SW480 (cell line): ENCODE measurements at regions not wholly inside any gene's neighbourhood (a gene's known extent, or its start where the extent isn't known, plus 50 kb on each side); places are given as distances from the start of the nearest gene placed in this dataset.
"Not testable (repeated sequence)": the region's sequence is repeated elsewhere in the genome, so short reads cannot be mapped to it uniquely, and the experiment has no call there.

Experiments
- DNase-seq: peaks from one replicate; pipeline ENCODE4 v3.0.0-alpha.2; 2016; ENCODE audit warnings: low spot score

- no peak for DNase-seq
Observed at GRCh38 chr18:10354241-10354811, 100.1 kb upstream of the APCDD1 start.

GRCh38 chr18:10354890-10355289 lies 99.5 kb upstream of the APCDD1 start:
- DNase-seq, result no peak

GRCh38 chr18:10356999-10357398 lies 97.4 kb upstream of the APCDD1 start:
- DNase-seq, result not testable (repeated sequence)

- DNase-seq, result no peak
Observed at GRCh38 chr18:10361660-10362059, 92.8 kb upstream of the APCDD1 start.

- DNase-seq, result no peak
Observed at GRCh38 chr18:10365021-10365500, 89.4 kb upstream of the APCDD1 start.

GRCh38 chr18:10365901-10366300 lies 88.5 kb upstream of the APCDD1 start:
- no peak for DNase-seq

- no peak for DNase-seq
Observed at GRCh38 chr18:10367836-10368235, 86.6 kb upstream of the APCDD1 start.

GRCh38 chr18:10368456-10369453 lies 85.7 kb upstream of the APCDD1 start:
- no peak for DNase-seq

GRCh38 chr18:10370716-10371115 lies 83.7 kb upstream of the APCDD1 start:
- no peak for DNase-seq

- no peak for DNase-seq
Observed at GRCh38 chr18:10371165-10371564, 83.3 kb upstream of the APCDD1 start.

GRCh38 chr18:10374195-10374594 lies 80.2 kb upstream of the APCDD1 start:
- no peak for DNase-seq

GRCh38 chr18:10374636-10375293 lies 79.7 kb upstream of the APCDD1 start:
- DNase-seq, result peak; percentile 23

- no peak for DNase-seq
Observed at GRCh38 chr18:10376731-10377130, 77.7 kb upstream of the APCDD1 start.

GRCh38 chr18:10377956-10378355 lies 76.5 kb upstream of the APCDD1 start:
- no peak for DNase-seq

- DNase-seq, result no peak
Observed at GRCh38 chr18:10378688-10379420, 75.6 kb upstream of the APCDD1 start.

GRCh38 chr18:10379522-10379921 lies 74.9 kb upstream of the APCDD1 start:
- no peak for DNase-seq

- DNase-seq, result no peak
Observed at GRCh38 chr18:10381516-10381915, 72.9 kb upstream of the APCDD1 start.

- peak; percentile 57 for DNase-seq
Observed at GRCh38 chr18:10381951-10382350, 72.5 kb upstream of the APCDD1 start.

GRCh38 chr18:10386049-10386448 lies 68.4 kb upstream of the APCDD1 start:
- DNase-seq, result no peak

- no peak for DNase-seq
Observed at GRCh38 chr18:10386956-10387355, 67.5 kb upstream of the APCDD1 start.

GRCh38 chr18:10387399-10387798 lies 67.0 kb upstream of the APCDD1 start:
- no peak for DNase-seq

GRCh38 chr18:10388373-10388772 lies 66.1 kb upstream of the APCDD1 start:
- DNase-seq, result no peak
